GOT3 (cell line): ENCODE measurements at regions not wholly inside any gene's neighbourhood (a gene's known extent, or its start where the extent isn't known, plus 50 kb on each side); places are given as distances from the start of the nearest gene placed in this dataset.

Experiments
- DNase-seq: peaks from one replicate; lab custom pipeline; 2025; ENCODE audit warnings: mixed read lengths; lab: John Stamatoyannopoulos, UW

GRCh38 chr1:9419369-9420041, 119.8 kb upstream of the SLC25A33 start:
- DNase-seq: no peak

- no peak for DNase-seq
Observed at GRCh38 chr1:9420835-9421532, 118.3 kb upstream of the SLC25A33 start.

- no peak for DNase-seq
Observed at GRCh38 chr1:9421533-9421873, 117.8 kb upstream of the SLC25A33 start.

- no peak for DNase-seq
Observed at GRCh38 chr1:9422321-9422720, 116.9 kb upstream of the SLC25A33 start.

- no peak for DNase-seq
Observed at GRCh38 chr1:9422911-9423505, 116.3 kb upstream of the SLC25A33 start.

GRCh38 chr1:9424261-9424660, 115.0 kb upstream of the SLC25A33 start:
- no peak for DNase-seq

GRCh38 chr1:9425859-9426258, 113.4 kb upstream of the SLC25A33 start:
- DNase-seq: no peak

- DNase-seq: no peak
Observed at GRCh38 chr1:9426291-9426711, 113.0 kb upstream of the SLC25A33 start.

- no peak for DNase-seq
Observed at GRCh38 chr1:9427388-9427787, 111.9 kb upstream of the SLC25A33 start.

GRCh38 chr1:9428601-9429341, 110.5 kb upstream of the SLC25A33 start:
- DNase-seq: peak; percentile 93

GRCh38 chr1:9429342-9429711, 109.9 kb upstream of the SLC25A33 start:
- no peak for DNase-seq

GRCh38 chr1:9434247-9435152, 104.8 kb upstream of the SLC25A33 start:
- DNase-seq: no peak

- DNase-seq: no peak
Observed at GRCh38 chr1:9435153-9435636, 104.1 kb upstream of the SLC25A33 start.

GRCh38 chr1:9435854-9436640, 103.2 kb upstream of the SLC25A33 start:
- no peak for DNase-seq

- no peak for DNase-seq
Observed at GRCh38 chr1:9437961-9438430, 101.3 kb upstream of the SLC25A33 start.

GRCh38 chr1:9438431-9439073, 100.7 kb upstream of the SLC25A33 start:
- peak; percentile 36 for DNase-seq

- no peak for DNase-seq
Observed at GRCh38 chr1:9439074-9439761, 100.0 kb upstream of the SLC25A33 start.

- DNase-seq: no peak
Observed at GRCh38 chr1:9440261-9440660, 99.0 kb upstream of the SLC25A33 start.

GRCh38 chr1:9440763-9441194, 98.5 kb upstream of the SLC25A33 start:
- no peak for DNase-seq
